ENCODE measurements at regions not wholly inside any gene's neighbourhood (a gene's known extent, or its start where the extent isn't known, plus 50 kb on each side); places are given as distances from the start of the nearest gene placed in this dataset.

DNA sequence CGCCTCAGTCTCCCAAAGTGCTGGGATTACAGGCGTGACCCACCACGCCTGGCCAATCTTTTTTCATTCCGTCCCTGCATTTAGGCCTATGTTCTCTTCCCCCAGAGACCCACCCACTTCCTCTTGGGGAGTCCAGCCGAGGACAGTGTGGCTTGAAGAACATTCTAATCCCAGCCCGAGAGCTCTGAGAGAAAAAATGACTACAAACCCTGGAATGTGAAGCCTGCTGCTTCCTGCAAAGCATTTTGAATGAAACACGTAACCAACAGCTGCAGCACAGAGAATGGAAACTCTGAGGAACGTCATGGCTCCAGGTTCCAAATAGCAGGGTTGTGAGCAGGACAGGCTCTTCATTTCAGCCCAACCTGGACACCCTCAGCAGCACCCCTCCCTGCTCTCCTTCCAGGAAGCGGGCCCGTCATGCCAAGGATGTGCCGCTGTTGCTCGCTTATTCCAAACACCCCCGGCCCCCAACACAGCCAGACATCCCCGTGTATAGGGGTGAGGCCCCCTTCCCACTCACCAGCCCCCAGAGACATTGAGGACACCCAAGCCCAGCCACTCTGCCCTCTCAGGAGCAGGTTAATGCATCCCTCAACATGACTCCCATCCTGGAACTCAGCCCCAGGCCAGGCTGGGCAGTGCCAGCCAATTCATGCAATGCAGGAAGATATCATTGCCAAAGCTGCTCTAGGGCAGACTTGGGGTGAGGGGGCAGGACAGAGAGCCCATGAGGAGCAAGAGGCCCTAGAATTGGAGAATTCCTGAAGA lies 139.8 kb downstream of the ZFP36L2 start:
- TF ChIP-seq, protein P1, sequence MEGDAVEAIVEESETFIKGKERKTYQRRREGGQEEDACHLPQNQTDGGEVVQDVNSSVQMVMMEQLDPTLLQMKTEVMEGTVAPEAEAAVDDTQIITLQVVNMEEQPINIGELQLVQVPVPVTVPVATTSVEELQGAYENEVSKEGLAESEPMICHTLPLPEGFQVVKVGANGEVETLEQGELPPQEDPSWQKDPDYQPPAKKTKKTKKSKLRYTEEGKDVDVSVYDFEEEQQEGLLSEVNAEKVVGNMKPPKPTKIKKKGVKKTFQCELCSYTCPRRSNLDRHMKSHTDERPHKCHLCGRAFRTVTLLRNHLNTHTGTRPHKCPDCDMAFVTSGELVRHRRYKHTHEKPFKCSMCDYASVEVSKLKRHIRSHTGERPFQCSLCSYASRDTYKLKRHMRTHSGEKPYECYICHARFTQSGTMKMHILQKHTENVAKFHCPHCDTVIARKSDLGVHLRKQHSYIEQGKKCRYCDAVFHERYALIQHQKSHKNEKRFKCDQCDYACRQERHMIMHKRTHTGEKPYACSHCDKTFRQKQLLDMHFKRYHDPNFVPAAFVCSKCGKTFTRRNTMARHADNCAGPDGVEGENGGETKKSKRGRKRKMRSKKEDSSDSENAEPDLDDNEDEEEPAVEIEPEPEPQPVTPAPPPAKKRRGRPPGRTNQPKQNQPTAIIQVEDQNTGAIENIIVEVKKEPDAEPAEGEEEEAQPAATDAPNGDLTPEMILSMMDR (IDR thresholded peaks at IDR 0.05; ENCODE audit: borderline replicate concordance, insufficient read depth, low read depth, low read length), result no peak
- no peak overlapping the region for H3K4me3 ChIP-seq (ENCODE audit: low read depth, low read length)

DNA sequence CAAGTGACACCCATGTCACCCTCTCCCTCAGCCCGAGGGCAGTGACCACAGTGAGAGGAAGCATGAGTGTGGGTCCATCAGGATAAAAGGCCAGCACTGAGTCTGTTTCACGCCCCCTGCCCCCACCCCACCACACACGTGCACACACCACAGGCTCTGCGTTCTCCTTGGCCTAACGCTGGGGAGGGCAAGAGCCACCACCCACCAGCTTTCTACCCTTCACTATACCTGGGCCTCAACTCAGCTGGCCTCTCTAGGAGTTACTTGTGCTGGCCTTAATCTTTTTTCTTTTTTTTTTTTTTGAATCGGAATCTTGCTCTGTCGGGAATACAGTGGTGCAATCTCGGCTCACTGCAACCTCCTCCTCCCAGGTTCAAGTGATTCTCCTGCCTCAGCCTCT lies 140.5 kb downstream of the ZFP36L2 start:
- TF ChIP-seq, protein P1 (IDR thresholded peaks at IDR 0.05; ENCODE audit: borderline replicate concordance, insufficient read depth, low read depth, low read length), result no peak
- no peak overlapping the region for H3K4me3 ChIP-seq (ENCODE audit: low read depth, low read length)

DNA sequence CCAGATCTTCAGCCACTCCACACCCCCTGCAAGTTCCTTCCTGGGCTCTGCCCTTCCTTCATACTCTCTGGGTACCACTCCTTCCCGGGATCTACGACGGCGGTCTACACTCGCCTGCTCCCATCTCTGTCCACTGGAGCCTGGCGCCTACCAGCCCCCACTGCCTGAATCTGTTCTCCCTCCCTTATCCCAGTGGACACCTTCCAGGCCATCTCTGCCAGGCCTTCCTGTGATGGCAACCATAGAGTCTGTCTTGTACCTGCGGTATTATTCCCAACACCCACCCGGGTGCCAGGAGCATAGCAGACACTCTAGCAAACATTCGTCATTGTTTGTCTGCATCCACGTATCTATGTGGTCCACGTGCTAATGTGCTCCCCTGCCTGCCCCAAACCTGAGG lies 140.9 kb downstream of the ZFP36L2 start:
- TF ChIP-seq, protein P1 (IDR thresholded peaks at IDR 0.05; ENCODE audit: borderline replicate concordance, insufficient read depth, low read depth, low read length), result no peak
- H3K4me3 ChIP-seq (ENCODE audit: low read depth, low read length), result no peak overlapping the region

DNA sequence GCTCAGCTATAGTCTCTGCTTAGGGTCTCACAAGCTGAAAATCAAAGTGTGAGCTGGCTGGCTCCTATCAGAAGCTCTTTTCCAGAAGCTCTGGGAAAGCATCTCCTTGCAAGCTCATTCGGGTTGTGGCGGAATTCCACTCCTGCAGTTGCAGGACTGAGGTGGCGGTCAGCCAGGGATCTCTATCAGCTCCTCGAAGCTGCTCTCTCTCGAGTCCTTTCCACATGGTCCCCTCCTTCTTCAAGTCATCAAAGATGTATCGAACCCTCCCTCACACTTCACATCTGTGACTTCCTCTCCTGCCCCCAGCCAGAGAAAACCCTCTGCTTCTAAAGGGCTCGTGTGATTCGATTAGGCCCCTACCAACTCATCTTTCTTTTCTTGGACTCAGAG lies 141.7 kb downstream of the ZFP36L2 start:
- TF ChIP-seq, protein P1 (IDR thresholded peaks at IDR 0.05; ENCODE audit: borderline replicate concordance, insufficient read depth, low read depth, low read length), result no peak
- no peak overlapping the region for H3K4me3 ChIP-seq (ENCODE audit: low read depth, low read length)

DNA sequence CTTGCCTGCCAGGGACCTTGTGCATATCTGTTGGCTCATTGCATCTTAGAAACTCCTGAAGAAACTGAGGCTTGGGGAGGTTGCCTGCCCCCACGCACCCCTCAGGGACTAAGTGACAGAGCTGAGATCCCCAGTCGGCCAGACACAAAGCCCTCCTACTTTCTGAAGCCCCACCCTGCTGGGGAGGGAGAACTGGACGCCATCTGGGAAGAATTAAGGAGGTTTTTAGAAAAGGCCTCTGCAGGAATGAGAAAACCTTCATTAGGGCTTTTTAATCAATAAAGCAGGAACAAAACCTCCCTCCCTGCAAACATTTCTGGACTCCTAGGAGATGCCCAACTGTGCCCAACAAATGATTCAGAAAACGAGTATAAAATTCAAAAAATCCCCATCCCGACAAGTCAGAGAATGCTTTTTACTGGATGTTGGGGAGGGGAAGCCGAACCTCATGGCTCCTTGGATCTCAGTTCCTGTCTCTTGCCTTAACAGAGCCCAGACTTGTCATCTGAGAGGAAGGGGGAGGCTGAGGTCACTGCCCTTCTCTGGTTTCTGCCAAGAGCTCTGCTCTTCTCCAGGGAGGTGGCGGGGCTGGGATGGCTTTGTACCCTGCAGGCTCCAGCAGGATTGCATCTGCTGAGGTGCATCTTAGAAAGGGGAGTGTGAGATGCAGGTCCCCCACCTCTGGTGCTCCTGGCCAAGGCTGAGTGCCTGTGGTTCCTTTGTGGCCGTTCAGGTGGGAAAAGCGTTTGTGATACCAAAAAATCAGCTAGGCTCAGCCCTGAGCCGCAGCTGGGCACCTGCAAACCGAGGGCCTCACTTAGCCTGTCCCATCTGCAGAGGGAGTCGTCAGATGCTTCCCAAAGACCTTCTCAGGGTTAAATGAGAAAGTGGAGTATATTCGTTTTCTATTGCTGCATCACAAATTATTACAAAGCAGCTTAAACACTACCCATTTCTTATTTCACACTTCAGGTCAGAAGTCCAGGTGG lies 142.4 kb downstream of the ZFP36L2 start:
- no peak overlapping the region for H3K4me3 ChIP-seq (ENCODE audit: low read depth, low read length)
- TF ChIP-seq, protein P1 (IDR thresholded peaks at IDR 0.05; ENCODE audit: borderline replicate concordance, insufficient read depth, low read depth, low read length), result no peak

DNA sequence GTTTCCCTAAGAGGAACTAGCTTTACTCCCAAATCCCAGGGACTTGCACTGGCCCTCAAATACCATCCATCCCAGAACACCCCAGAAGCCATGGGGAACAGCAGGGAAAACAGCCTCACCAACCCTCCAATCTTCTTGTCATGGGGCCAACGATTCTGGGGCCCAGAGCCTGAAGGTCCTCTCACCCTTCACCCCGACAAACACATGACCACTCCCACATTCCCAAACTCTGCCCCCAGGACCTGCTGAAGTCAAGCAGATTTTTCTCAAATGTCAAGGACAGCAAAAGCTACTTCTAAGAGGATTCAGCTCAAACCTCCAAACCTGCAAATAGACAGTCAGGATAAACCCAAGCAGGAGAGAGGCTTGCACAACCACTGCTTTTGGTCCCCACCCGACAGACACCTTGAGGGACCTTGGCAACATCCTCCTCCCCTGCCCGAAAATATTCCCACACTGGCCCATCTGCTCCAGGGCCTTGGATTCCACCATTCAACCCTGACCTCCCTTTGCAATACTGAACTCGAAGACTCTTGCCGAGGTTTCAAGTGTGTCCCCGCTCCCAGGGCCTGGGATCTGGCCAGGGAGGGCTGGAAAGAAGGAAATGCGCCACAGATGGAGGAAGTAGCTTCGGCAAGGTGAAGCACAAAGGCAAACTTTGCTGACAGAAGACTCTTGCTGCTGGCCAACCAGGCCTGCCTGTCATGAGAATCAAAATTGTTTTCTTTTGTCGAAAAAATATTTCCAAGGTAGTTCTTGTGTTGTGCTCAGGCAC lies 143.3 kb downstream of the ZFP36L2 start:
- TF ChIP-seq, protein P1 (IDR thresholded peaks at IDR 0.05; ENCODE audit: borderline replicate concordance, insufficient read depth, low read depth, low read length), result no peak
- no peak overlapping the region for H3K4me3 ChIP-seq (ENCODE audit: low read depth, low read length)

Data from GM12875 (cell line).